NB4 (cell line): ENCODE measurements at regions not wholly inside any gene's neighbourhood (a gene's known extent, or its start where the extent isn't known, plus 50 kb on each side); places are given as distances from the start of the nearest gene placed in this dataset.

ENCODE experiments used
- DNase-seq: peaks from one replicate; pipeline ENCODE4 v3.0.0; 2010; ENCODE audit warnings: low read depth
- H3K4me3 ChIP-seq: one replicate; pipeline ENCODE4 v1.5.1; 2011; ENCODE audit warnings: mild to moderate bottlenecking, low read depth, low read length, moderate library complexity
- CTCF ChIP-seq: IDR thresholded peaks from one replicate; pipeline ENCODE4 v1.5.1; 2012; ENCODE audit warnings: low read depth, low read length
- MAX ChIP-seq: IDR thresholded peaks from 2 replicates; pipeline ENCODE4 v1.6.1; 2011; ENCODE audit warnings: low read depth, low read length
- MYC ChIP-seq: IDR thresholded peaks from 2 replicates; pipeline ENCODE4 v1.6.1; 2011; ENCODE audit warnings: low read depth, low read length
- POLR2A ChIP-seq: IDR thresholded peaks from 2 replicates; pipeline ENCODE4 v1.6.1; 2011; ENCODE audit warnings: mild to moderate bottlenecking; ENCODE audit not compliant: insufficient read length; ENCODE audit errors: extremely low read depth

GRCh38 chr6:168793649-168794048, 352.7 kb downstream of the SMOC2 start:
- TF ChIP-seq MAX (no peak), CTCF (no peak), MYC (no peak), POLR2A (no peak)
- no peak for DNase-seq
- H3K4me3 ChIP-seq: no peak overlapping the region

GRCh38 chr6:168791917-168792316, 350.9 kb downstream of the SMOC2 start:
- H3K4me3 ChIP-seq: no peak overlapping the region
- TF ChIP-seq CTCF (no peak), POLR2A (no peak), MAX (no peak), MYC (no peak)
- no peak for DNase-seq

- no peak for TF ChIP-seq POLR2A
- no peak for DNase-seq
These were observed 348.7 kb downstream of the SMOC2 start for GRCh38 chr6:168789699-168790098.

GRCh38 chr6:168785720-168786511, 344.9 kb downstream of the SMOC2 start:
- no peak for DNase-seq
- no peak for TF ChIP-seq MYC
- TF ChIP-seq POLR2A: no peak
- TF ChIP-seq MAX: no peak
- no peak for TF ChIP-seq CTCF
- no peak overlapping the region for H3K4me3 ChIP-seq

More at GRCh38 chr6:168789699-168790098, 348.7 kb downstream of the SMOC2 start:
- no peak overlapping the region for H3K4me3 ChIP-seq

- H3K4me3 ChIP-seq: no peak overlapping the region
- no peak for DNase-seq
- no peak for TF ChIP-seq POLR2A
- TF ChIP-seq MYC: no peak
- TF ChIP-seq MAX: no peak
- no peak for TF ChIP-seq CTCF
These were observed 343.4 kb downstream of the SMOC2 start for GRCh38 chr6:168784426-168784825.

- no peak for DNase-seq
- TF ChIP-seq MAX: no peak
- TF ChIP-seq POLR2A: no peak
- no peak for TF ChIP-seq MYC
- no peak for TF ChIP-seq CTCF
- H3K4me3 ChIP-seq: no peak overlapping the region
These were observed 342.7 kb downstream of the SMOC2 start for GRCh38 chr6:168783720-168784119.
